Chondrocyte (in vitro differentiated cells): ENCODE measurements at regions not wholly inside any gene's neighbourhood (a gene's known extent, or its start where the extent isn't known, plus 50 kb on each side); places are given as distances from the start of the nearest gene placed in this dataset.

Source experiments
- DNase-seq: peaks from one replicate; pipeline ENCODE4 v3.0.0; 2021; ENCODE audit warnings: mixed read lengths, low spot score
- H3K27ac Mint-ChIP-seq: one replicate; pipeline ENCODE4 v1.8.0; 2021; ENCODE audit warnings: mild to moderate bottlenecking, moderate library complexity, mixed read lengths; ENCODE audit not compliant: unreplicated experiment
- H3K27me3 Mint-ChIP-seq: 2 replicates; pipeline ENCODE4 v1.8.0; 2021; ENCODE audit warnings: low read depth, mixed read lengths
- H3K36me3 Mint-ChIP-seq: 2 replicates; pipeline ENCODE4 v1.8.0; 2021; ENCODE audit warnings: low read depth, mixed read lengths
- H3K4me1 Mint-ChIP-seq: 2 replicates; pipeline ENCODE4 v1.8.0; 2021; ENCODE audit warnings: low read depth, mild to moderate bottlenecking, mixed read lengths
- H3K4me3 Mint-ChIP-seq: one replicate; pipeline ENCODE4 v1.8.0; 2021; ENCODE audit warnings: mild to moderate bottlenecking, moderate library complexity, mixed read lengths; ENCODE audit not compliant: unreplicated experiment
- H3K9me3 Mint-ChIP-seq: 2 replicates; pipeline ENCODE4 v1.8.0; 2021; ENCODE audit warnings: low read depth, mixed read lengths
- TF ChIP-seq, protein P1 (sequence below): fragments of 200-600 bp; sonication (generic); IDR thresholded peaks from 2 replicates; pipeline ENCODE4 v1.5.0; 2021; ENCODE audit warnings: antibody characterized with exemption, mild to moderate bottlenecking, moderate library complexity

DNA sequence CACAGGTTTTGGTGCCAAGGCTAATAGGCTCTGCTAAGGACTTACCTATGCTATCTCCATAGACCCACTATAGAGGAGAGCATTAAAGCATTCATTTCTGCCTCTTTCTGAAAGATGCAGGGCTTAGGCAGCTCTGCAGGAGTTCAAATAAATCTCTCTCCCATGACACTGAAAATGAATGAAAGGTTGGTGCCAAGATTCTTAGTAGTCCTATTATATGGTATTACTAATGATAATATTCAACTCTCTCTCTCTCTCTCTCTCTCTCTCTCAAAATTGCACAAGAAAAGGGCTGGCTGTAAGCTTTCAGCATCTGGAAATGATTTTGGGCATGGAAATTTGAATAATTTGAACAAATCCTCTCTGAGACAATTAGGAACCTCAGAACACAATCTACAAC lies 433.7 kb downstream of the MBD2 start:
- no peak for DNase-seq
- Mint-ChIP-seq H3K27ac (no peak overlapping the region), H3K9me3 (peaks cover 6% of the 10 kb centered on the region)

GRCh38 chr18:53789376-53790247 lies 434.9 kb downstream of the MBD2 start:
- no peak for DNase-seq
- Mint-ChIP-seq H3K9me3 (peaks cover 3% of the 10 kb centered on the region), H3K27ac (no peak overlapping the region), H3K4me1 (no peaks in the 10 kb centered on the region), H3K27me3 (peaks cover 2% of the 10 kb centered on the region), H3K36me3 (no peaks in the 10 kb centered on the region), H3K4me3 (no peak overlapping the region)
- TF ChIP-seq, protein P1, sequence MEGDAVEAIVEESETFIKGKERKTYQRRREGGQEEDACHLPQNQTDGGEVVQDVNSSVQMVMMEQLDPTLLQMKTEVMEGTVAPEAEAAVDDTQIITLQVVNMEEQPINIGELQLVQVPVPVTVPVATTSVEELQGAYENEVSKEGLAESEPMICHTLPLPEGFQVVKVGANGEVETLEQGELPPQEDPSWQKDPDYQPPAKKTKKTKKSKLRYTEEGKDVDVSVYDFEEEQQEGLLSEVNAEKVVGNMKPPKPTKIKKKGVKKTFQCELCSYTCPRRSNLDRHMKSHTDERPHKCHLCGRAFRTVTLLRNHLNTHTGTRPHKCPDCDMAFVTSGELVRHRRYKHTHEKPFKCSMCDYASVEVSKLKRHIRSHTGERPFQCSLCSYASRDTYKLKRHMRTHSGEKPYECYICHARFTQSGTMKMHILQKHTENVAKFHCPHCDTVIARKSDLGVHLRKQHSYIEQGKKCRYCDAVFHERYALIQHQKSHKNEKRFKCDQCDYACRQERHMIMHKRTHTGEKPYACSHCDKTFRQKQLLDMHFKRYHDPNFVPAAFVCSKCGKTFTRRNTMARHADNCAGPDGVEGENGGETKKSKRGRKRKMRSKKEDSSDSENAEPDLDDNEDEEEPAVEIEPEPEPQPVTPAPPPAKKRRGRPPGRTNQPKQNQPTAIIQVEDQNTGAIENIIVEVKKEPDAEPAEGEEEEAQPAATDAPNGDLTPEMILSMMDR = no peak

More for the DNA sequence above, 433.7 kb downstream of the MBD2 start:
- TF ChIP-seq, protein P1 = no peak
- peaks cover 2% of the 10 kb centered on the region for H3K27me3 Mint-ChIP-seq
- H3K36me3 Mint-ChIP-seq = no peaks in the 10 kb centered on the region
- peaks cover 4% of the 10 kb centered on the region for H3K4me1 Mint-ChIP-seq
- H3K4me3 Mint-ChIP-seq = no peak overlapping the region

- Mint-ChIP-seq H3K36me3 (no peaks in the 10 kb centered on the region), H3K27ac (no peak overlapping the region), H3K9me3 (no peaks in the 10 kb centered on the region), H3K4me1 (no peaks in the 10 kb centered on the region), H3K4me3 (no peak overlapping the region), H3K27me3 (peaks cover 2% of the 10 kb centered on the region)
- TF ChIP-seq, protein P1 = no peak
- no peak for DNase-seq
These were observed 438.7 kb downstream of the MBD2 start for GRCh38 chr18:53785811-53786210.

GRCh38 chr18:53784253-53784652 lies 440.2 kb downstream of the MBD2 start:
- H3K4me1 Mint-ChIP-seq = no peaks in the 10 kb centered on the region
- peaks cover 4% of the 10 kb centered on the region for H3K9me3 Mint-ChIP-seq
- H3K36me3 Mint-ChIP-seq = no peaks in the 10 kb centered on the region
- no peak for DNase-seq
- TF ChIP-seq, protein P1 = no peak
- H3K27me3 Mint-ChIP-seq = peaks cover 1% of the 10 kb centered on the region
- no peak overlapping the region for H3K27ac Mint-ChIP-seq
- H3K4me3 Mint-ChIP-seq = no peak overlapping the region

- TF ChIP-seq, protein P1 = no peak
These were observed 443.8 kb downstream of the MBD2 start for GRCh38 chr18:53780666-53781065.

More at GRCh38 chr18:53780666-53781065, 443.8 kb downstream of the MBD2 start:
- no peak for DNase-seq
- Mint-ChIP-seq H3K27ac (no peak overlapping the region), H3K9me3 (peaks cover 19% of the 10 kb centered on the region), H3K27me3 (peaks cover 1% of the 10 kb centered on the region), H3K4me1 (no peaks in the 10 kb centered on the region), H3K4me3 (no peak overlapping the region), H3K36me3 (no peaks in the 10 kb centered on the region)
